Gastroesophageal sphincter (tissue), 3 donors: ENCODE measurements at regions not wholly inside any gene's neighbourhood (a gene's known extent, or its start where the extent isn't known, plus 50 kb on each side); places are given as distances from the start of the nearest gene placed in this dataset.

Source experiments
- CTCF ChIP-seq, 4 experiments: fragments of 200-600 bp in 2 of 4; fragments of 450-650 bp in 2 of 4; sonication (generic) in 1 of 4; IDR thresholded peaks; one replicate each; pipeline ENCODE4 v1.5.1; 2017 to 2019; ENCODE audit warnings: antibody characterized with exemption in 4 of 4, mild to moderate bottlenecking in 2 of 4, moderate library complexity in 2 of 4
- EP300 ChIP-seq: sonication (generic); formaldehyde crosslinking; IDR thresholded peaks from one replicate; pipeline ENCODE4 v1.6.1; 2017; ENCODE audit warnings: antibody characterized with exemption, mild to moderate bottlenecking
- POLR2A ChIP-seq, 2 donors: fragments of 450-650 bp; IDR thresholded peaks; one replicate each; pipeline ENCODE4 v1.6.1; 2017; ENCODE audit warnings: antibody characterized with exemption in 2 of 2, mild to moderate bottlenecking in 2 of 2, moderate library complexity in 1 of 2
- POLR2AphosphoS5 ChIP-seq: sonication (generic); formaldehyde crosslinking; IDR thresholded peaks from one replicate; pipeline ENCODE4 v1.6.1; 2017; ENCODE audit warnings: antibody characterized with exemption

GRCh38 chr10:3931224-3931623 lies 146.2 kb upstream of the KLF6 start:
- TF ChIP-seq CTCF (IDR thresholded peaks at IDR 0.05), result no peak
- TF ChIP-seq POLR2A (IDR thresholded peaks at IDR 0.05), result no peak
- no peak for TF ChIP-seq POLR2AphosphoS5
- no peak for TF ChIP-seq EP300
